Neuronal stem cell (in vitro differentiated cells): ENCODE measurements at regions not wholly inside any gene's neighbourhood (a gene's known extent, or its start where the extent isn't known, plus 50 kb on each side); places are given as distances from the start of the nearest gene placed in this dataset. TPM values are rescaled to one million over a fixed set of nuclear protein-coding genes. Genes with fewer than 3 reads are reported as not detected.
"Not testable (repeated sequence)": the region's sequence is repeated elsewhere in the genome, so short reads cannot be mapped to it uniquely, and the experiment has no call there.

ENCODE experiments used
- DNase-seq: peaks from one replicate; pipeline ENCODE4 v3.0.0-alpha.2; 2013; ENCODE audit warnings: low spot score
- H2AFZ ChIP-seq: one replicate; pipeline ENCODE4 v1.6.1; 2013; ENCODE audit warnings: mild to moderate bottlenecking, low read length, inconsistent platforms
- H2AK5ac ChIP-seq: 2 replicates; pipeline ENCODE4 v1.6.1; 2013; ENCODE audit warnings: low read depth, mild to moderate bottlenecking, inconsistent platforms, low read length, moderate library complexity, mixed read lengths
- H2BK120ac ChIP-seq: 2 replicates; pipeline ENCODE4 v1.6.1; 2013; ENCODE audit warnings: low read depth, mild to moderate bottlenecking, inconsistent platforms, low read length, moderate library complexity, mixed read lengths
- H2BK12ac ChIP-seq: one replicate; pipeline ENCODE4 v1.6.1; 2013; ENCODE audit warnings: low read length, inconsistent platforms
- H2BK15ac ChIP-seq: 2 replicates; pipeline ENCODE4 v1.6.1; 2013; ENCODE audit warnings: mild to moderate bottlenecking, low read length, inconsistent platforms, mixed read lengths
- H2BK5ac ChIP-seq: one replicate; pipeline ENCODE4 v1.6.1; 2013; ENCODE audit warnings: inconsistent platforms, mild to moderate bottlenecking, low read length, moderate library complexity
- H3K14ac ChIP-seq: one replicate; pipeline ENCODE4 v1.6.1; 2013; ENCODE audit warnings: low read length, inconsistent platforms
- H3K18ac ChIP-seq: 2 replicates; pipeline ENCODE4 v1.6.1; 2013; ENCODE audit warnings: low read length, inconsistent platforms
- H3K23ac ChIP-seq: 2 replicates; pipeline ENCODE4 v1.6.1; 2013; ENCODE audit warnings: low read depth, mild to moderate bottlenecking, mixed read lengths, low read length, inconsistent platforms; ENCODE audit not compliant: poor library complexity
- H3K27ac ChIP-seq: replicated peaks from 3 replicates; pipeline ENCODE4 v1.5.1; 2013; ENCODE audit warnings: low read length, inconsistent platforms
- H3K27me3 ChIP-seq, 3 experiments: 2 replicates each; pipeline ENCODE4 v1.6.1; 2013; ENCODE audit warnings: low read length in 3 of 3, mild to moderate bottlenecking in 2 of 3, inconsistent platforms in 1 of 3, low read depth in 1 of 3, mixed read lengths in 1 of 3, moderate library complexity in 1 of 3; ENCODE audit not compliant: control insufficient read depth in 3 of 3, insufficient read depth in 3 of 3
- H3K36me3 ChIP-seq, 2 donors: replicated peaks in 1 of 2; 2 replicates each; pipeline ENCODE4 v1.6.1; 2013; ENCODE audit warnings: low read length in 2 of 2; ENCODE audit not compliant: control insufficient read depth in 2 of 2, insufficient read depth in 2 of 2
- H3K4ac ChIP-seq: 2 replicates; pipeline ENCODE4 v1.6.1; 2013; ENCODE audit warnings: inconsistent platforms, mild to moderate bottlenecking, low read length, moderate library complexity
- H3K4me1 ChIP-seq, 2 donors: 1 replicate in 1 of 2; 2 replicates in 1 of 2; pipeline ENCODE4 v1.6.1; 2013; ENCODE audit warnings: low read length in 2 of 2, low read depth in 1 of 2; ENCODE audit not compliant: control insufficient read depth in 2 of 2, insufficient read depth in 1 of 2
- H3K4me2 ChIP-seq: one replicate; pipeline ENCODE4 v1.6.1; 2013; ENCODE audit warnings: mild to moderate bottlenecking, low read length, inconsistent platforms; ENCODE audit not compliant: insufficient read depth, poor library complexity, severe bottlenecking
- H3K4me3 ChIP-seq, 2 donors: 2 replicates each; pipeline ENCODE4 v1.5.1; 2013; ENCODE audit warnings: low read length in 2 of 2, mild to moderate bottlenecking in 2 of 2, inconsistent platforms in 1 of 2, moderate library complexity in 1 of 2
- H3K79me1 ChIP-seq: one replicate; pipeline ENCODE4 v1.6.1; 2013; ENCODE audit warnings: low read depth, mild to moderate bottlenecking, inconsistent platforms, low read length, moderate library complexity
- H3K9ac ChIP-seq: one replicate; pipeline ENCODE4 v1.6.1; 2013; ENCODE audit warnings: mild to moderate bottlenecking, low read depth, low read length, inconsistent platforms; ENCODE audit not compliant: poor library complexity
- H3K9me3 ChIP-seq, 2 donors: replicated peaks in 1 of 2; 2 replicates each; pipeline versions ENCODE3 to v1.6.1; 2013; ENCODE audit warnings: low read length in 2 of 2, mild to moderate bottlenecking in 2 of 2, inconsistent platforms in 1 of 2, low read depth in 1 of 2, mixed read lengths in 1 of 2, moderate library complexity in 1 of 2; ENCODE audit not compliant: control insufficient read depth in 2 of 2, insufficient read depth in 1 of 2
- H4K8ac ChIP-seq: one replicate; pipeline ENCODE4 v1.6.1; 2013; ENCODE audit warnings: low read depth, mild to moderate bottlenecking, inconsistent platforms, low read length, moderate library complexity
- H4K91ac ChIP-seq: one replicate; pipeline ENCODE4 v1.6.1; 2013; ENCODE audit warnings: low read length, low read depth, mild to moderate bottlenecking, inconsistent platforms; ENCODE audit not compliant: poor library complexity
- WGBS, 2 donors: extraction: QIAGEN DNeasy Blood & Tissue Kit; methylation state at CpG; one replicate each; pipeline ENCODE4 v1.1.7; 2013; ENCODE audit warnings: missing lambda C conversion rate in 2 of 2, mixed read lengths in 1 of 2; ENCODE audit not compliant: insufficient read length in 2 of 2, insufficient replicate concordance in 1 of 2; ENCODE audit errors: extremely low coverage in 2 of 2; 5-methylcytosine and 5-hydroxymethylcytosine counted together
- small RNA-seq: library from polyadenylated mRNA; stranded (forward); fragments of <200 nt; extraction: miRNeasy Mini kit (QIAGEN cat#:217004); gene quantifications from one replicate; pipeline ENCODE3, GENCODE V24; 2013; ENCODE audit not compliant: insufficient read depth

DNA sequence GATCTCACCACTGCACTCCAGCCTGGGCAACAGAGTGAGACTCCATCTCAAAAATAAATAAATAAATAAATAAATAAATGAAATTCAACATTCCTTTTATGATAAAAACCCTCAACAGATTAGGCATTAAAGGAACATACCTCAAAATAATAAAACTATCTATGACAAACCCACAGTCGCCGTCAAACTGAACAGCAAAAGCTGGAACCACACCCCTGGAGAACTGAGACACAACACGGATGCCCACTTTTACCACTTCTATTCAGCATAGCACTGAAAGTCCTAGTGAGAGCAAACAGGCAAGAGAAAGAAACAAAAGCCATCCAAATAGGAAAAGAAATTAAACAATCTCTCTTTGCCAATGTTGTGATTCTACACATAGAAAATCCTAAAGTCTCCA is 499.9 kb upstream of the TPTE start:
- not testable (repeated sequence) for H4K91ac ChIP-seq, H2BK5ac ChIP-seq, H3K14ac ChIP-seq, H3K23ac ChIP-seq, H3K4me2 ChIP-seq, H2AFZ ChIP-seq, H3K4me3 ChIP-seq, H4K8ac ChIP-seq, H2BK15ac ChIP-seq, H3K36me3 ChIP-seq, H2BK120ac ChIP-seq, H2BK12ac ChIP-seq, H3K9me3 ChIP-seq, H3K27ac ChIP-seq, H3K9ac ChIP-seq, H3K18ac ChIP-seq, DNase-seq, H2AK5ac ChIP-seq, H3K4me1 ChIP-seq, H3K27me3 ChIP-seq, H3K4ac ChIP-seq, H3K79me1 ChIP-seq
- WGBS, 2 donors: no CpG with 5 or more reads among the region's 3 CpGs

DNA sequence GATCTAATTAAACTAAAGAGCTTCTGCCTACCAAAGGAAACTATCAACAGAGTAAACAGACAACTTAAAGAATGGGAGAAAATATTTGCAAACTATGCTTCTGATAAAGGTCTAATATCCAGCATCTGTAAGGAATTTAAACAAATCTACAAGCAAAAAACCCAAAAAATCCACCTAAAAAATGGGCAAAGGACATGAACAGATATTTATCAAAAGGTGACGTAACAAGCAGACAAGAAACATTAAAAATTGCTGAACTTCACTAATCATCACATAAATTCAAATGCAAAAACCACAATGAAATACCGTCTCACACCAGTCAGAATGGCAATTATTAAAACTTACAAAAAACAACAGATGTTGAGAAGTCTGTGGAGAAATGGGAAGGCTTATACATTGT is 498.6 kb upstream of the TPTE start:
- H3K79me1 ChIP-seq, H4K8ac ChIP-seq, H3K27me3 ChIP-seq, H3K23ac ChIP-seq, H3K4ac ChIP-seq, H2AK5ac ChIP-seq, H3K36me3 ChIP-seq, DNase-seq, H2BK5ac ChIP-seq, H3K4me1 ChIP-seq, H3K14ac ChIP-seq, H4K91ac ChIP-seq, H3K9me3 ChIP-seq, H2BK15ac ChIP-seq, H3K18ac ChIP-seq, H2BK120ac ChIP-seq, H3K27ac ChIP-seq, H3K4me3 ChIP-seq, H3K4me2 ChIP-seq, H3K9ac ChIP-seq, H2AFZ ChIP-seq, H2BK12ac ChIP-seq: not testable (repeated sequence)
- WGBS, 2 donors: no CpG with 5 or more reads among the region's 2 CpGs

Small RNA genes in the stretch of these regions (small RNA-seq; reads per million reads assigned to genes)
- not detected for gene AC018692.3
- gene RF00003: 1.6 reads per million
- gene RF00156: not detected
- not detected for gene RN7SL52P
